22Rv1 (cell line): ENCODE measurements at regions not wholly inside any gene's neighbourhood (a gene's known extent, or its start where the extent isn't known, plus 50 kb on each side); places are given as distances from the start of the nearest gene placed in this dataset.

Experiments
- H3K27ac ChIP-seq: fragments of 450-650 bp; 2 replicates; pipeline ENCODE4 v1.5.1; 2017
- CTCF ChIP-seq: fragments of 450-650 bp; IDR thresholded peaks from 2 replicates; pipeline ENCODE4 v1.5.1; 2017; ENCODE audit warnings: mild to moderate bottlenecking
- ZFX ChIP-seq: fragments of 450-650 bp; IDR thresholded peaks from 2 replicates; pipeline ENCODE4 v1.6.1; 2017; ENCODE audit warnings: antibody characterized with exemption, borderline replicate concordance

GRCh38 chr7:155373359-155374273 lies 75.9 kb downstream of the INSIG1 start:
- H3K27ac ChIP-seq = no peak overlapping the region
- TF ChIP-seq CTCF = no peak
- TF ChIP-seq ZFX = no peak

- no peak for TF ChIP-seq CTCF
- no peak overlapping the region for H3K27ac ChIP-seq
Observed at GRCh38 chr7:155374276-155375252, 76.9 kb downstream of the INSIG1 start.

GRCh38 chr7:155375337-155376277 lies 77.9 kb downstream of the INSIG1 start:
- TF ChIP-seq CTCF (no peak), ZFX (no peak)
- no peak overlapping the region for H3K27ac ChIP-seq

GRCh38 chr7:155377071-155377837 lies 79.6 kb downstream of the INSIG1 start:
- H3K27ac ChIP-seq = no peak overlapping the region
- no peak for TF ChIP-seq CTCF
- no peak for TF ChIP-seq ZFX

GRCh38 chr7:155377838-155378579 lies 79.9 kb upstream of the EN2 start:
- TF ChIP-seq ZFX (no peak), CTCF (no peak)
- no peak overlapping the region for H3K27ac ChIP-seq
